Bone marrow (tissue), 2 donors: ENCODE measurements at regions not wholly inside any gene's neighbourhood (a gene's known extent, or its start where the extent isn't known, plus 50 kb on each side); places are given as distances from the start of the nearest gene placed in this dataset.
"Not testable (repeated sequence)": the region's sequence is repeated elsewhere in the genome, so short reads cannot be mapped to it uniquely, and the experiment has no call there.

Experiments used
- DNase-seq, 2 donors: peaks; one replicate each; lab custom pipeline; 2025; lab: John Stamatoyannopoulos, UW

DNA sequence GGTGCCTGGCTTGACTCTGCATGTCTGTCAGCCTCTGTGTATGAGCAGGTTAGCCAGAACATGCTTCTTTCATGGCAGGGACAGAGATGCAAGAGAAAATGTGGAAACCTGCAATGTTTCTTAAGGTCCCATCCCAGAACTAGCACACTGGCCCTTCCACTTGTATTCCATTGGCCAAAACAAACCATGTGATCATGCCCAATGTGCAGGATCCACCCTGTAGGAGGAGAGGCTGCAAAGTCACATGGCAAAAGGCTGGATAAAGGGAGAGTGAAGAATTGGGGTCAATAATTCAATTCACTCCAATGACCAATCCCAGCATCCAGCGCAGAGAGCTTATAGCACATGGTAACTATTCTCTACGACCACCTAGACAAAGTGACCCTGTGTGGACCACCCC lies 405.5 kb downstream of the MIAT start:
- DNase-seq: no peak

- DNase-seq: no peak
Observed at GRCh38 chr22:27063406-27063805, 406.0 kb downstream of the MIAT start.

DNA sequence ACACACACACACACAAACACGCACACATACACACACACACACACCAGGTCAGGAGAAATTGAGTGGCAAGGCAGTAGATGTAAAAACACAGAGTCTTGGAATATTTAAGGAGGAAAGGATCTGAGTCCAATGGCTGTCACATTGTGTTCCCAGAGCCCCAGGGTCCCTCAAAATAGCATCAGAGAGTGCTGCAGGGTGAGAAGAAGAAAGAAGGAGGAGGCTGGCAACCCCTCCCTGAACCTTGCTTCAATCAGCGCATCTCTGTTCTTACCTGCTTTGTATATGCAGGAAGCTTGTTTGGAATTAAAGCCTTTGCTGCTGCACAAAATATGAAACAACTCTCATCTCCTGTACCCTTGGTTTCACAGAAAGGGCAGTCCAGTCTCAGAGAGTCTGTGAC lies 406.5 kb downstream of the MIAT start:
- DNase-seq: no peak

- no peak for DNase-seq
Observed at GRCh38 chr22:27064386-27064785, 407.0 kb downstream of the MIAT start.

- no peak for DNase-seq
Observed at GRCh38 chr22:27065279-27065678, 407.9 kb downstream of the MIAT start.

- no peak for DNase-seq
Observed at GRCh38 chr22:27066856-27067255, 409.5 kb downstream of the MIAT start.

GRCh38 chr22:27068121-27068520 lies 410.7 kb downstream of the MIAT start:
- no peak for DNase-seq

GRCh38 chr22:27070594-27070993 lies 413.2 kb downstream of the MIAT start:
- DNase-seq: no peak

GRCh38 chr22:27073601-27074425 lies 416.4 kb downstream of the MIAT start:
- DNase-seq: no peak

DNA sequence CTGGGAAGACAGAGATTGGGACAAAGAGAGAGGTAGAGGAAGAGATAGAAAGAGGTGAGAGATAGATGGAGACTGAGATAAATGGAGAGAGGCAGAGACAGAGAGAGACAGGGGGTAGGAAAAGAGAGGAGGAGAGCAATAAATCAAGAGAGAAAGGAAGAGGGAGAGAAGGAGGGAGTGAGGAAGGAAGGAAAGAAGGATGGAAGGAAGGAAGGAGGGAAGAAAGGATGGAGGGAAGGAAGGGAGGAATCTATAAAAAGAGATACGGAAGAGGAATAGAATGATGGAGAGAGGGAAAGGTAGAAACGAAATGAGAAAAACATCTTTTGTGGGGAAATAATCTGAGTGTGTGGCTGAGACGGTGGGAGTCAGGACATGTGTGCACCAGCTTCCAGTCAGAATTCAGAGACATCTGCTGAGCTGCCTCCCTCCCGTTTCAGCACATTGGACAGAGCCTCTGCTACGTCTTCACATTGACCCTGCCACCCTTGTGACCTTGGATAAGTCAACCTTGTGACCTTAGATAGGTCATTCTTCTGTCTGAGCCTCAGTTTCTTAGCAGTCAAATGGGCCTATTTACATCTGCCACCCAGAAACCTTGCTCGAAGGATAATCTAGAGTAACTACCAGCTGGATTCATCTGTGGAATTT lies 417.8 kb downstream of the MIAT start:
- DNase-seq: no peak

GRCh38 chr22:27075891-27076290 lies 418.5 kb downstream of the MIAT start:
- no peak for DNase-seq

GRCh38 chr22:27078064-27078463 lies 420.7 kb downstream of the MIAT start:
- DNase-seq: not testable (repeated sequence)

DNA sequence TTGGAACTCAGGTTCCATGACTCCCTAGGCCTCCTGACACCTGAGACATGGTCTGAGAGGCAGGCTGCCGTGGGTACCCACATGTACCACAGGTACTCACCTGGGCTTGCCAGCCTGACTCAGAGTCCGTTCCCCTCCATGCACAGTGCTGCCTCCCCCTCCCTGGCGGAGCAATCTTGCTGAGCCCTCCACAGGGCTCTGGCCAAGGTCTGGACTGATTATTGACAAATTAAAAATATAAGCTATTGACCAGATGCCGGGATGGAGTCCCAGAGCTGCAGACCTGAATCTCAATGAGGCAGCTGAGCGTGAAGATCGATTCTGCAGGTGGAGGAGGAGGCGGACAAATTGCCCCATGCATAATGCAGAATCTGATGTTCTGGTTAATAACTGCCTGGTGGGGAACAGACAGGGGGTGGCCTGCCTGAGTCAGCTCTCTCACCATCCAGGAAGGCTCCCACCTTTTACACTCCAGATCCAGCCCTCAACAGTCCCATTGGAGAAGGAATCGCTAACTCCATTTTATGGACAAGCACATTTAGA lies 422.7 kb downstream of the MIAT start:
- no peak for DNase-seq

DNA sequence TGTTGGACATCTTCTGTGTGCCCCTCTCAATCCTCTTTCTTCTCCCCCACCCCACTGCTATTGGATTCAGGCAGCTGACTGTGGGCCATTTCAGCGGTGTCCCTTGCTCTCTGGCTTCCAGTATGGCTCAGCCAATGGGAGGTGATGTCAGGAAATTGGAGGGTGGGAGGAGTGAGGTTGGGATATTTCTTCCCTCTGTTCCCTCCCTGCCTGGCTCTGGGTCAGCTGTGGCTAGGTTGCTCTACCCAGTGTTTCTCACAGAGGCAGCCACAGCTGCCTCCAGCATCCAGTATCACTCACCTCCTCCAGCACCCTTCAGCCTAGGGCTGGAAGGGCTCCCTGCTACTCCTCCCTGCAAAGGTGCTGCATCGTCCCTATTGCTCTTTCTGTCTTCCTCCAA lies 423.5 kb downstream of the MIAT start:
- DNase-seq: no peak

DNA sequence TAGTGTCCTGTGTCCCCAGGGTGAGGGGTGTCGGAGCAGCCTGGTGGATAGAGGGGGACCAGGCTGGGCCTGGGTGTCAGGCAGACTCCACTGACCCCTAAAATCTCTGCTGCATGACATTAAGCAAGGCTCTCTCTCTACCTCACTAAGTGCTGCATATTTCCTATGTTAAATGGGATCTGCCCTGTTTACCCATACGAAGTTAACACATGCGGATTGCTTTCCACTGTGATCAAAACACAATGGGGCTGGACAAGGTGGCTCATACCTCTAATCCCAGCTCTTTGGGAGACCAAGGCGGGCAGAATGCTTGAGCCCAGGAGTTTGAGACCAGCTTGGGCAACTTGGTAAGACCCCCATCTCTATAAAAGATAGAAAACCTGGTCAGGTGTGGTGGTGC lies 426.2 kb downstream of the MIAT start:
- no peak for DNase-seq

DNA sequence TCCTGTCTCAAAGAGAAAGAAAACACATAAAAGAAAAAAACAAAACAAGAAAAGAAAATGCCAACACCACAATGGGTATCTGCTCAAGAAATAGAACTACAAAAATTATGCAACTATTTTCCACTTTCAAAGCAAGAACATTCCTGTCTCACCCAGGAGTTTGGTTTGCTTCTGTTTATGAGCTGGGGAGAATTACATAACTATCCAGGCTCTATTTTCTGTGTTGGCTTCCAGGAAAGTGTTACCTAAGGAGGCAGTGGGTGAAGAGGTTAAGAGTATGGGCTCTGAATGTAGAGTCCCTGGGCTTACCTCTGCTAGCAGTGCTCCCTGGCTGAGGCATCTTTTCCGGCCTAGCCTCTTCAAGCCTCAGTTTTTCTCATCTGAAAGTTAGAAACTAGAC lies 426.7 kb downstream of the MIAT start:
- no peak for DNase-seq

DNA sequence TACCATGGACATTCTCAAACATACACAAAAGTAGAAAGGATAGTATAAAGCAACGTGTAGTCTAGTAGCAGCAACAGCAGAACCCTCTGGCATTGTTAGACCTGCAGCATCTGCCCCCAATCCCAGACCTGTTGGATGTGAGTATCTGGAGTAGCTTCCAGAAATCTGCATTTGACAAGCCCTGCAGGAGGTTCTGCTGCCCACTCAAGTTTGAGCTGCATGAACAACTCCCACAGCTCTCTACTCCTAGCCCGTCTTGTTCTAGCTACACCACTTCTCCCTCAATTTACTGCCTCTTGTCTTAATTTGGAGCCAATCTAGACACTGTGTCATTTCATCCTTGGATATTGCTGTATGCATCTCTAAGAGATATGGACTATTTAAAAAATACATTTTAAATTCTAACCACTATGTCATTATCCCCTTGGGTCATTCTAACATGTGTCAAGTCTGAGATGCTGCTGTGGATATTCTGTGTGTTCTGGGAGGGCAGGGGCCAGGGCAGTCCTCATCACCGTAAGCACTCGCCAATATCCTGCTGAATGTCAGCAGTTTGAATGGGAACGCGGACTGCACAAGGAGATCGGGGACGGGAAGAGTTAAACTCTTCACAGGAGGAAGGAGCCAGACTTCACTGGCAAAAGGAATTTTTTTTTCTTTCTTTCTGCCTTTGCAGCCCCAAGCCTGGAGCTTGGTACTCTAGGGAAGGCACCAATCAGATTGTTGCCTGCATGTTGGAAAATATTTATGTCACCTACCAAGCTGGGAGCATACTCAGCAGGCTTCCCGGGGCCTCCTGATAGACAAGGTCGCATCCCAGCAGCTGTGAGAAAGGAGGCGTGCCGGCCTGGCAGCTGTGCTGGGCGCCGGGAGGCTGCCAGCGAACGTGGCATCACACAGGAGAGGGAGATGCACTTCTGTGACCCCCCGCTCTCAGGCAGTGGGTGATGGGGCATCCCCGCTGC lies 429.0 kb downstream of the MIAT start:
- no peak for DNase-seq

DNA sequence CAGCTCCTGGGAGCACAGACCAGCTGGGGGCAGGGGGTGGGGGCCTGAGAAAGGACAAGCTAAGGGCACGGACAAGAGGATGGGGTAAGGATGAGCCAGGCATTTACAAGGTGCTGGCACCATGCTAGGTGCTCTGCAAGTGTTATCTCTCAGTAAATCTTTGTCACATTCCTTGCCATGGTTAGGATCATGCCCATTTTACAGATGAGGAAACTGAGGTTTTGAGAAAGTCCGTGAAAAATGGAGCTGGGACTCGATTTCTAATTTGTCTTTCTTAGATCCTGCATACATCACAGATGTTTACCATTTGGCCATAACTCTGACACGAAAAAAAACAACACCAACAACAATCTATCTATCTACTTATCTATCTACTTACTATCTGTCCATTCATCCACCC lies 429.7 kb downstream of the MIAT start:
- DNase-seq: no peak

- no peak for DNase-seq
Observed at GRCh38 chr22:27088026-27088425, 430.6 kb downstream of the MIAT start.

- no peak for DNase-seq
Observed at GRCh38 chr22:27089264-27089663, 431.9 kb downstream of the MIAT start.

GRCh38 chr22:27090611-27091011 lies 433.2 kb downstream of the MIAT start:
- DNase-seq: no peak

- no peak for DNase-seq
Observed at GRCh38 chr22:27093422-27093821, 436.0 kb downstream of the MIAT start.
